ENCODE measurements at regions not wholly inside any gene's neighbourhood (a gene's known extent, or its start where the extent isn't known, plus 50 kb on each side); places are given as distances from the start of the nearest gene placed in this dataset.

DNA sequence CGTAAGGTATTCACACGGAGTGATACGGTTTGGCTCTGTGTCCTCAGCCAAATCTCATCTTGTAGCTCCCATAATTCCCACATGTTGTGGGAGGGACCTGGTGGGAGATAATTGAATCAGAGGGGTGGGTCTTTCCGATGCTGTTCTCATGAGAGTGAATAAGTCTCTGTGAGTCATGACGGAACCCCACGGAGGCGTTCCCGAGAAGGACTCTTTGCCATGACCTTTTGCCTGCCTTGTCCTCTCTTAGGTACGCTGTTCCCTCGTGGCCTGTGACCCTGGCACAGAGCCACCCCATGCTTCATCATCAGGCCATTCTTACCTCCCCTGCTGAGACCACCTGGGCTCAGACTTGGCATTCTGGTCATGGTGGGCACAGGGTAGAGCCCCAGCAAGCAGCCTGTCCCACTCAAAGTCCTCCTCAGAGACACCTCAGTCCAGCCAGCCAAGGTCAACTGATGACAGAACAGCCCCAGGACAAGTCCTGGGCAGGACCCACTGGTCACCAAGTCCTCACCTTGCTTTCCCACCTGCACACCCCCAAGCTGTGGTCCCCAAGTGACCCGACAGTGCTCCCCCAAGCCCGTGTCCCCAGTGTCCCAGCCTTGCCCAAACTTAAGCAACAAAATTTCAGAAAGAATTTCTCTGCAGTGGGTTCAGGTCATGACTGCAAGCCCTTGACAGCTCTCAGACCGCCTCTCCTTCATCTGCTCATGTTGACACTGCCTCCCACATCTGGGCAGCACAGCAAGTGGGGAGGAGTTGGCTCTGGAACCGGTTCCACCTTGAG lies 158.4 kb downstream of the ACTL8 start:
- TF ChIP-seq YY1 (IDR thresholded peaks at IDR 0.05; ENCODE audit: low read depth), result no peak
- TF ChIP-seq USF1 (IDR thresholded peaks at IDR 0.05; ENCODE audit: borderline replicate concordance, low read depth), result no peak
- TF ChIP-seq GATA2 (CRISPR knock-in tag; IDR thresholded peaks at IDR 0.05), result no peak
- TF ChIP-seq, protein P1, sequence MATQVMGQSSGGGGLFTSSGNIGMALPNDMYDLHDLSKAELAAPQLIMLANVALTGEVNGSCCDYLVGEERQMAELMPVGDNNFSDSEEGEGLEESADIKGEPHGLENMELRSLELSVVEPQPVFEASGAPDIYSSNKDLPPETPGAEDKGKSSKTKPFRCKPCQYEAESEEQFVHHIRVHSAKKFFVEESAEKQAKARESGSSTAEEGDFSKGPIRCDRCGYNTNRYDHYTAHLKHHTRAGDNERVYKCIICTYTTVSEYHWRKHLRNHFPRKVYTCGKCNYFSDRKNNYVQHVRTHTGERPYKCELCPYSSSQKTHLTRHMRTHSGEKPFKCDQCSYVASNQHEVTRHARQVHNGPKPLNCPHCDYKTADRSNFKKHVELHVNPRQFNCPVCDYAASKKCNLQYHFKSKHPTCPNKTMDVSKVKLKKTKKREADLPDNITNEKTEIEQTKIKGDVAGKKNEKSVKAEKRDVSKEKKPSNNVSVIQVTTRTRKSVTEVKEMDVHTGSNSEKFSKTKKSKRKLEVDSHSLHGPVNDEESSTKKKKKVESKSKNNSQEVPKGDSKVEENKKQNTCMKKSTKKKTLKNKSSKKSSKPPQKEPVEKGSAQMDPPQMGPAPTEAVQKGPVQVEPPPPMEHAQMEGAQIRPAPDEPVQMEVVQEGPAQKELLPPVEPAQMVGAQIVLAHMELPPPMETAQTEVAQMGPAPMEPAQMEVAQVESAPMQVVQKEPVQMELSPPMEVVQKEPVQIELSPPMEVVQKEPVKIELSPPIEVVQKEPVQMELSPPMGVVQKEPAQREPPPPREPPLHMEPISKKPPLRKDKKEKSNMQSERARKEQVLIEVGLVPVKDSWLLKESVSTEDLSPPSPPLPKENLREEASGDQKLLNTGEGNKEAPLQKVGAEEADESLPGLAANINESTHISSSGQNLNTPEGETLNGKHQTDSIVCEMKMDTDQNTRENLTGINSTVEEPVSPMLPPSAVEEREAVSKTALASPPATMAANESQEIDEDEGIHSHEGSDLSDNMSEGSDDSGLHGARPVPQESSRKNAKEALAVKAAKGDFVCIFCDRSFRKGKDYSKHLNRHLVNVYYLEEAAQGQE (IDR thresholded peaks at IDR 0.05; ENCODE audit: low read depth, low read length), result no peak
- TF ChIP-seq EZH2phosphoT487 (IDR thresholded peaks at IDR 0.05; ENCODE audit: borderline replicate concordance, low read depth), result no peak
- no peak for TF ChIP-seq TAF1 (IDR thresholded peaks at IDR 0.05; ENCODE audit: borderline replicate concordance, low read depth, low read length)
